GM12878 (cell line): ENCODE measurements at regions not wholly inside any gene's neighbourhood (a gene's known extent, or its start where the extent isn't known, plus 50 kb on each side); places are given as distances from the start of the nearest gene placed in this dataset. TPM values are rescaled to one million over a fixed set of nuclear protein-coding genes. Genes with fewer than 3 reads are reported as not detected.
"Not testable (repeated sequence)": the region's sequence is repeated elsewhere in the genome, so short reads cannot be mapped to it uniquely, and the experiment has no call there.

Experiments
- ATAC-seq: fragments of 200-7000 bp; cut with Tn5 transposase; 3 replicates; pipeline ENCODE4 v1.9.1; 2020; ENCODE audit warnings: mild to moderate bottlenecking, moderate library complexity
- BruUV-seq: library from RNA; stranded (reverse); fragments of 400-500 nt; replicated peaks from 2 replicates; lab custom pipeline; 2021; lab: Mats Ljungman, UMichigan
- CTCF ChIA-PET: fragments of 300-600 bp; sonication (Branson Sonifier 250); formaldehyde crosslinking; extraction: SDS; loops from one replicate; lab custom pipeline; 2021; ENCODE audit warnings: inconsistent platforms; lab: Yijun Ruan, JAX
- POLR2A ChIA-PET: fragments of 350-600 bp; formaldehyde crosslinking; extraction: SDS; loops from one replicate; lab custom pipeline; 2021; ENCODE audit warnings: inconsistent platforms; lab: Charles Lee
- RAD21 ChIA-PET: fragments of 300-600 bp; sonication (Branson Sonifier 250); formaldehyde crosslinking; loops from one replicate; lab custom pipeline; 2023; ENCODE audit warnings: antibody characterized with exemption; ENCODE audit not compliant: unreplicated experiment; lab: Charles Lee
- SMC1A ChIA-PET: fragments of 300-600 bp; sonication (Branson Sonifier 250); formaldehyde crosslinking; loops from one replicate; lab custom pipeline; 2023; ENCODE audit not compliant: unreplicated experiment, uncharacterized antibody; lab: Charles Lee
- DNase-seq: peaks from one replicate; pipeline ENCODE4 v3.0.0-alpha.2; 2011; ENCODE audit warnings: low read depth, low spot score
- FAIRE-seq: peaks from 3 replicates; lab custom pipeline; 2011; peaks lifted over from hg19 to GRCh38; lab: Jason Lieb, UNC
- H2AFZ ChIP-seq: 2 replicates; pipeline ENCODE4 v1.6.0; 2011; ENCODE audit warnings: low read depth, low read length, control low read depth; ENCODE audit not compliant: control insufficient read depth
- H3K27ac ChIP-seq: 2 replicates; pipeline ENCODE4 v1.5.1; 2011; ENCODE audit warnings: control low read depth; ENCODE audit not compliant: control insufficient read depth, insufficient read depth
- H3K27me3 ChIP-seq, 2 experiments: replicated peaks in 1 of 2; 2 replicates each; pipeline versions ENCODE4 v1.6.0 to v1.6.1; 2011; ENCODE audit warnings: low read length in 1 of 2; ENCODE audit not compliant: control insufficient read depth in 2 of 2, insufficient read depth in 2 of 2
- H3K36me3 ChIP-seq, 2 experiments: 2 replicates each; pipeline ENCODE4 v1.5.1; 2011; ENCODE audit warnings: low read length in 1 of 2; ENCODE audit not compliant: control insufficient read depth in 2 of 2, insufficient read depth in 2 of 2
- H3K4me1 ChIP-seq: 2 replicates; pipeline ENCODE4 v1.6.1; 2011; ENCODE audit warnings: mild to moderate bottlenecking, low read length, moderate library complexity, mixed read lengths; ENCODE audit not compliant: control insufficient read depth, insufficient read depth
- H3K4me2 ChIP-seq: 2 replicates; pipeline ENCODE4 v1.6.0; 2011; ENCODE audit warnings: control low read depth; ENCODE audit not compliant: control insufficient read depth, insufficient read depth
- H3K4me3 ChIP-seq: fragments of 200-600 bp; sonication (generic); 2 replicates; pipeline ENCODE4 v1.5.1; 2016
- H3K79me2 ChIP-seq: 2 replicates; pipeline ENCODE4 v1.6.0; 2011; ENCODE audit warnings: low read length; ENCODE audit not compliant: control insufficient read depth, insufficient read depth
- H3K9ac ChIP-seq: 2 replicates; pipeline ENCODE4 v1.8.0; 2011; ENCODE audit warnings: low read length, control low read depth, mixed read lengths; ENCODE audit not compliant: control insufficient read depth, insufficient read depth
- H3K9me3 ChIP-seq: replicated peaks from 3 replicates; pipeline ENCODE4 v1.5.1; 2011; ENCODE audit warnings: mild to moderate bottlenecking, low read length; ENCODE audit not compliant: control insufficient read depth, insufficient read depth
- H4K20me1 ChIP-seq: 2 replicates; pipeline ENCODE4 v1.6.0; 2011; ENCODE audit not compliant: control insufficient read depth, insufficient read depth
- NFYA ChIP-seq: IDR thresholded peaks from 2 replicates; pipeline ENCODE4 v1.6.1; 2011; ENCODE audit warnings: low read depth, mild to moderate bottlenecking, low read length, improper control_type of control experiment, borderline replicate concordance
- POLR2AphosphoS5 ChIP-seq: IDR thresholded peaks from 2 replicates; pipeline ENCODE4 v1.6.1; 2011; ENCODE audit warnings: mild to moderate bottlenecking, low read length, inconsistent platforms
- STAT3 ChIP-seq: IDR thresholded peaks from 2 replicates; pipeline ENCODE4 v1.6.1; 2011; ENCODE audit warnings: low read depth, low read length, improper control_type of control experiment
- USF1 ChIP-seq: IDR thresholded peaks from 2 replicates; pipeline ENCODE4 v1.6.1; 2011; ENCODE audit warnings: borderline replicate concordance, low read depth, mild to moderate bottlenecking, moderate library complexity, mixed read lengths, low read length; ENCODE audit not compliant: insufficient read depth; ENCODE audit errors: extremely low read length
- WGBS: methylation state at CpG from one replicate; pipeline ENCODE4 v1.1.6; 2016; ENCODE audit warnings: low lambda C conversion rate; ENCODE audit not compliant: insufficient replicate concordance, insufficient coverage; ENCODE audit errors: missing lambda C conversion rate; 5-methylcytosine and 5-hydroxymethylcytosine counted together
- in situ Hi-C: fragments of 300-500 bp; cut with MboI; formaldehyde crosslinking; loops from 9 replicates; pipeline ENCODE4 v1.14.3; 2018; ENCODE audit warnings: mixed read lengths
- intact Hi-C: fragments of 100-400 bp; cut with micrococcal nuclease; formaldehyde crosslinking; loops from one replicate; pipeline ENCODE4 v1.14.2; 2022; ENCODE audit not compliant: unreplicated experiment
- small RNA-seq: library from RNA; depleted of rRNA; stranded (forward); fragments of <200 nt; gene quantifications from one replicate; pipeline ENCODE3, GENCODE V24; 2014

GRCh38 chr10:113499806-113500205, 53.0 kb upstream of the HABP2 start (continued):
- TF ChIP-seq NFYA (no peak), POLR2AphosphoS5 (no peak), STAT3 (no peak), USF1 (no peak)

GRCh38 chr10:113501031-113501430, 51.8 kb upstream of the HABP2 start:
- H3K9me3 ChIP-seq, H3K27me3 ChIP-seq, in situ Hi-C loops, H3K79me2 ChIP-seq, H3K4me1 ChIP-seq, BruUV-seq, DNase-seq, CTCF ChIA-PET, ATAC-seq, FAIRE-seq, H3K9ac ChIP-seq, RAD21 ChIA-PET, H3K4me2 ChIP-seq, SMC1A ChIA-PET, H3K36me3 ChIP-seq, H3K4me3 ChIP-seq, H4K20me1 ChIP-seq, H2AFZ ChIP-seq, H3K27ac ChIP-seq, intact Hi-C loops: not testable (repeated sequence)
- POLR2A ChIA-PET = interaction anchor here (0.7 kb wide), 1 partner anchor 69 kb away, joined by 3 read pairs; no protein-coding TSS in a partner anchor
- WGBS = 19% methylated on average over 5 of the region's 6 CpGs

Small RNAs in the stretch of these regions (small RNA-seq; reads per million reads assigned to genes)
- not detected for gene RNU7-165P
